Activated naive CD8-positive, alpha-beta T cell treated with anti-CD3 and anti-CD28 coated beads, Interleukin-2, amount 50 U/mL, for 24 hours (primary cell): ENCODE measurements at regions not wholly inside any gene's neighbourhood (a gene's known extent, or its start where the extent isn't known, plus 50 kb on each side); places are given as distances from the start of the nearest gene placed in this dataset.

Source experiments
- ATAC-seq: fragments of 150-1000 bp; cut with Tn5 transposase; one replicate; pipeline ENCODE4 v1.10.0; 2021
- DNase-seq: peaks from one replicate; pipeline ENCODE4 v3.0.0; 2021
- H3K27ac Mint-ChIP-seq: one replicate; pipeline ENCODE4 v1.8.0; 2021; ENCODE audit warnings: mild to moderate bottlenecking, mixed read lengths
- H3K27me3 Mint-ChIP-seq: one replicate; pipeline ENCODE4 v1.8.0; 2021; ENCODE audit warnings: mixed read lengths
- H3K36me3 Mint-ChIP-seq: one replicate; pipeline ENCODE4 v1.8.0; 2021; ENCODE audit warnings: low read depth, mixed read lengths
- H3K4me1 Mint-ChIP-seq: one replicate; pipeline ENCODE4 v1.8.0; 2021; ENCODE audit warnings: mixed read lengths
- H3K4me3 Mint-ChIP-seq: one replicate; pipeline ENCODE4 v1.8.0; 2021; ENCODE audit warnings: mild to moderate bottlenecking, moderate library complexity, mixed read lengths
- H3K9me3 Mint-ChIP-seq: one replicate; pipeline ENCODE4 v1.8.0; 2021; ENCODE audit warnings: mixed read lengths

GRCh38 chr7:115078851-115079250 lies 157.0 kb downstream of the MDFIC start:
- H3K4me3 Mint-ChIP-seq: no peak overlapping the region
- DNase-seq (no peak), ATAC-seq (no peak)
- H3K9me3 Mint-ChIP-seq: no peaks in the 10 kb centered on the region
- no peaks in the 10 kb centered on the region for H3K36me3 Mint-ChIP-seq
- no peak overlapping the region for H3K27ac Mint-ChIP-seq
- H3K4me1 Mint-ChIP-seq: no peaks in the 10 kb centered on the region
- H3K27me3 Mint-ChIP-seq: no peaks in the 10 kb centered on the region

DNA sequence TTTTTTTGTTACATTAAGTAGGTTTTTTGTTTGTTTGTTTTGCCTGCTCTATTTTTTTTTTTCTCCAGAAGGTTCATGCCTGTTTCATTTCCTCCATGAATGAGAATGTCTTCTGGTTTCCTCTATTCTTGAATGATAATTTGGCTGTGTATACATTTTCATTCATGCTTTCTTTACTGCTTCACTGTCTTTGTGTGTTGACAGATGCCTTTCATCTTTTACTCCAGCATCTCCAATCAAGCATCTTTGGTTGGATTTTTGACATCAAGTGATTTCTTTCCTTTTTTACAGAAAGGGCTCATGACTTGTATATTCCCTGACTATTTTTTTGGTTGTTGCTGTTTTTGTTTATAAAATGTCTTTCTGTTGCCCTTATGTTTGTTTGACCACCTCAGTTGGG lies 156.5 kb downstream of the MDFIC start:
- H3K27ac Mint-ChIP-seq: no peak overlapping the region
- no peaks in the 10 kb centered on the region for H3K36me3 Mint-ChIP-seq
- ATAC-seq (no peak), DNase-seq (no peak)
- H3K9me3 Mint-ChIP-seq: no peaks in the 10 kb centered on the region
- H3K27me3 Mint-ChIP-seq: no peaks in the 10 kb centered on the region
- no peak overlapping the region for H3K4me3 Mint-ChIP-seq
- no peaks in the 10 kb centered on the region for H3K4me1 Mint-ChIP-seq

GRCh38 chr7:115070311-115070710 lies 148.4 kb downstream of the MDFIC start:
- Mint-ChIP-seq H3K4me3 (no peak overlapping the region), H3K9me3 (no peaks in the 10 kb centered on the region), H3K27ac (no peak overlapping the region), H3K4me1 (no peaks in the 10 kb centered on the region), H3K36me3 (no peaks in the 10 kb centered on the region), H3K27me3 (no peaks in the 10 kb centered on the region)
- no peak for ATAC-seq
- no peak for DNase-seq
